K562 (cell line): ENCODE measurements at regions not wholly inside any gene's neighbourhood (a gene's known extent, or its start where the extent isn't known, plus 50 kb on each side); places are given as distances from the start of the nearest gene placed in this dataset.
A peak's percentile ranks its signal among the peaks of the same experiment; 100 is the strongest.

ENCODE experiments used
- AFF1 ChIP-seq, 2 experiments: fragments of 450-650 bp; IDR thresholded peaks; 2 replicates each; pipeline ENCODE4 v1.6.1; 2018; ENCODE audit warnings: mild to moderate bottlenecking in 2 of 2, low read depth in 1 of 2; ENCODE audit not compliant: partially characterized antibody in 2 of 2
- ARNT ChIP-seq, 2 experiments: fragments of 450-650 bp; IDR thresholded peaks; 2 replicates each; pipeline ENCODE4 v1.6.1; 2016; ENCODE audit warnings: mild to moderate bottlenecking in 1 of 2
- ATF2 ChIP-seq: sonication (generic); formaldehyde crosslinking; IDR thresholded peaks from 2 replicates; pipeline ENCODE4 v1.8.1; 2022; ENCODE audit warnings: missing genetic modification reagents
- ATF3 ChIP-seq, 2 experiments: fragments of 450-650 bp in 1 of 2; sonication (generic) in 1 of 2; formaldehyde crosslinking in 1 of 2; IDR thresholded peaks in 1 of 2; conservative IDR thresholded peaks in 1 of 2; 2 replicates each; pipeline versions ENCODE4 v1.6.1 to v1.8.1; 2016 to 2023; ENCODE audit warnings: mild to moderate bottlenecking in 2 of 2, moderate library complexity in 2 of 2, inconsistent platforms in 1 of 2, missing genetic modification reagents in 1 of 2
- BHLHE40 ChIP-seq: IDR thresholded peaks from 2 replicates; pipeline ENCODE4 v1.6.1; 2011; ENCODE audit warnings: low read length, improper control_type of control experiment
- ESRRA ChIP-seq: fragments of 450-650 bp; IDR thresholded peaks from 2 replicates; pipeline ENCODE4 v1.6.1; 2014; ENCODE audit warnings: low read depth, mild to moderate bottlenecking, moderate library complexity, borderline replicate concordance
- HCFC1 ChIP-seq: IDR thresholded peaks from 2 replicates; pipeline ENCODE4 v1.6.1; 2012; ENCODE audit warnings: low read depth, low read length, improper control_type of control experiment
- HMGN3 ChIP-seq: IDR thresholded peaks from 2 replicates; pipeline ENCODE4 v1.6.1; 2011; ENCODE audit warnings: borderline replicate concordance, low read depth, mild to moderate bottlenecking, mixed read lengths, low read length; ENCODE audit not compliant: insufficient read length; ENCODE audit errors: extremely low read depth
- KLF1 ChIP-seq: fragments of 450-650 bp; IDR thresholded peaks from 2 replicates; pipeline ENCODE4 v1.6.1; 2016; ENCODE audit warnings: missing genetic modification characterization, missing compliant biosample characterization
- NR4A1 ChIP-seq, 2 experiments: fragments of 250-450 bp in 1 of 2; fragments of 450-650 bp in 1 of 2; sonication (Bioruptor Pico) in 1 of 2; IDR thresholded peaks; 2 replicates each; pipeline versions ENCODE4 v1.4.0 to v1.6.1; 2016 to 2020; ENCODE audit warnings: mild to moderate bottlenecking in 2 of 2, missing compliant biosample characterization in 1 of 2, missing genetic modification characterization in 1 of 2, moderate library complexity in 1 of 2
- RREB1 ChIP-seq: fragments of 250-450 bp; sonication (Bioruptor Pico); IDR thresholded peaks from 2 replicates; pipeline ENCODE4 v1.4.0; 2020
- ZNF217 ChIP-seq: sonication (generic); formaldehyde crosslinking; IDR thresholded peaks from 2 replicates; pipeline ENCODE4 v1.8.0; 2022; ENCODE audit warnings: mild to moderate bottlenecking, missing genetic modification reagents
- ZNF3 ChIP-seq: fragments of 250-450 bp; sonication (Bioruptor Pico); IDR thresholded peaks from 2 replicates; pipeline ENCODE4 v1.5.0; 2021; ENCODE audit warnings: mild to moderate bottlenecking, moderate library complexity
- ZNF764 ChIP-seq: fragments of 250-450 bp; sonication (Bioruptor Pico); IDR thresholded peaks from 2 replicates; pipeline ENCODE4 v1.4.0; 2020; ENCODE audit warnings: low read depth, mild to moderate bottlenecking, moderate library complexity
- ZNF77 ChIP-seq: fragments of 250-450 bp; sonication (Bioruptor Pico); IDR thresholded peaks from 2 replicates; pipeline ENCODE4 v1.5.0; 2020

GRCh38 chr1:224554620-224555259 is 61.4 kb upstream of the CNIH3 start (continued):
- TF ChIP-seq RREB1 (CRISPR knock-in tag): no peak
- no peak for TF ChIP-seq NR4A1 (CRISPR knock-in tag; IDR thresholded peaks at IDR 0.05)
- peak; percentile 59; the same call in 1 of the 2 replicates for TF ChIP-seq NR4A1 (tag; IDR thresholded peaks at IDR 0.05)
- TF ChIP-seq ZNF3 (CRISPR knock-in tag): no peak
- TF ChIP-seq KLF1 (tag): no peak
- TF ChIP-seq HMGN3: no peak
- no peak for TF ChIP-seq ARNT (IDR thresholded peaks at IDR 0.05)
- no peak for TF ChIP-seq ZNF217
- TF ChIP-seq ZNF764 (CRISPR knock-in tag): no peak
- no peak for TF ChIP-seq AFF1 (IDR thresholded peaks at IDR 0.05; ENCODE audit: low read depth in 1 of 2, partially characterized antibody in 2 of 2)
- no peak for TF ChIP-seq BHLHE40
- TF ChIP-seq ZNF77: no peak
- TF ChIP-seq ATF2 (CRISPR knock-in tag): no peak
- no peak for TF ChIP-seq ESRRA
- no peak for TF ChIP-seq HCFC1
- peak; percentile 90 for TF ChIP-seq ATF3 (IDR thresholded peaks at IDR 0.05)
- TF ChIP-seq ATF3 (CRISPR knock-in tag; conservative IDR thresholded peaks at IDR 0.05): no peak
